ENCODE measurements at regions not wholly inside any gene's neighbourhood (a gene's known extent, or its start where the extent isn't known, plus 50 kb on each side); places are given as distances from the start of the nearest gene placed in this dataset.

DNA sequence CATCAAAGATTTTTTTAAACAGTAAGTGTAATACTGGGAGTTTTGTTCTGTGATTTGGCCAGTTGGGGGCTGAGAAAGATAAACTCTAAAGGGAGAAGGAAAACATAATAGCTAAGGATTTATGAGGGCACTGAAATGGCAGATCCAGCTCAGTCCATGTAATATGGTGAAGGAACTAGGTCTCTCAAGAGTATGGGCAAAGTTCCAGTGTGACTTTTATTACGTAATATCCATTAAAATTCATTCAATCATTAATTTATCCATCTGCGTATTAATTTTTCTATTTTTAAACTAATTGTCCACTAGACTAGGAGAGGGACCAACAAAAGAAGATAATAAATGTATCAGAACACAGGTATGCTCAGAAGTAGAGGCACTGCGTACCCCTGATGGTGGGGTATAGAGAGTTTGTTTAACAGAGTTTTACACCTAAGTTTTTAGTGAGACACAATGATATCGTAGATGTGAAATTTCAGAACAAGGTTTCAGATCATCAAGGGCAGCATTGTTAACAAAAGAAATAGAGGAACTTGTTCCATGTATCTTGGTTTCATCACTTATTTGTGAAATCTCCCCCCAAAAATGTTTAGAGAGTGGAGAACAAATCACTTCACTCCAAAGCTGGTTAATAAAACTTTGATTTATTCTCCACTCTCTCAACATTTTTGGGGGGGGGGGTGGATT, 351.1 kb downstream of the GRXCR1 start:
- no peak for DNase-seq (ENCODE audit: low read depth, low spot score)

DNA sequence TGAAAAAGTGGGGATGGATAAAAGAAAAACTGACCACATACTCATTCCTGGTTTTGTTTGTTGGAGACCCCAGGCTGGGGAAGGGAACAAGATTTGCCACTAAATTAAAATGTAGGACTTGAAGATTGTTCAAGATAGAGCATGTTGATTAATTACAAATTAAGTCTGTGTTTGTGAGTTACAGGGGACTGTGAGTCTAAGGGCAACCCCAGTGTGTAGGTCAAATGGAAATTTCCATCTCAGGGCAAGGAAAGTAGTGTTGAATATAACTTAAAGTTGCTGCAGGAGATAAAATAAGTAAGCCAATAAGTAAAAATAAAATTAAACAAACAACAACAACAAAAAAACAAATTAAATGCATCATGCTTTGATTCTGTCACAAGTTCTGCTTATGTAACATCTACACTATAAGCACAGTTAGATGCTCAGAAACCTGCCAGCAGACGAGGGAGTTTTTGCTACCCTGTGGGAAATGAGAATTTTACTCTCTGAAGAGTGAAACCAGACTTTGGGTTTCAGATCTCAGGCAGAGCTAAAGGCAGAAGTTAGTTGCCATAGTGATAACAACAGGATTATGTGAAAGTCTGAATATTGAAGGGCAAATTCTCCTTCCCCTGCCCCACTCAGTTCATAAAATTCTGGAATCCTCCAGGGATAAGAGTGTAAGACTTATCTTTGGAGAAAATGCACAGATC, 352.3 kb downstream of the GRXCR1 start:
- DNase-seq (ENCODE audit: low read depth, low spot score) = no peak

DNA sequence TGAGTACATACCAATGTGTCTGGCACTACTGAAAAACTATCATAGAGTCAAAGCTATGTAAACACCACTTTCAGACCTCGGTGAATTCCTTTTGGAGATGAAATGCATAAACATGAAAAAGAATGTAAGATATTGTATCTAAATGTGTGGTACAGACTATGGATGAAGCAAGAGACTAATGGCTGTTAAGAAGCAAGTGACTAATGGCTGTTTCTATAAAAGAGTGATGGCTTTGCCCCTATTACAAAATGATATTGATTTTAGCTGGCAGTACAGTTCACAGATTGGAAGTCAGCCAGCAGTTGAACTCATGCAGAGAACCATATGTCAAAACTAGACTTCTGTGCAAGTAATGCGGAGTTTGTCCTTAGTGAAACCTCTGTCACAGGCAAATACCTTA, 359.3 kb downstream of the GRXCR1 start:
- DNase-seq (ENCODE audit: low read depth, low spot score) = no peak

DNA sequence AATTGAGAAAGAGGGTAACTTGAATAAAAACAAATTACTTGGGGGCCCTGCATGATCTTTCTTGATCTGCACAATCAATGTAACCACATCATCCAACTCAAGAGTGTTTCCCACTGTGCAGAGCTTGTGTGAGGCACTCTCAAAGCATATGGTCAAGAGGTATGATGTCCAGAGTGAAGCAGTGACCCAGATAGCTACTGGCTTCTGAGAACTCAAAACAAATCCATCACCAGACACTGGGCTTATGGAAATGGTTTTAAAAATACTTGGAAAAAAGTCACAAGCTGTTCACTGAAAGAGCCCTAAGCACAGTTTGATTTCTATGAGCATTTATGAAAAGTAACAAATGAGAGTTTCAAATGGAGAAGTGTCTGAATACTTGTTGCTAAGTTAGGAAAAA, 361.0 kb downstream of the GRXCR1 start:
- DNase-seq (ENCODE audit: low read depth, low spot score) = no peak

DNA sequence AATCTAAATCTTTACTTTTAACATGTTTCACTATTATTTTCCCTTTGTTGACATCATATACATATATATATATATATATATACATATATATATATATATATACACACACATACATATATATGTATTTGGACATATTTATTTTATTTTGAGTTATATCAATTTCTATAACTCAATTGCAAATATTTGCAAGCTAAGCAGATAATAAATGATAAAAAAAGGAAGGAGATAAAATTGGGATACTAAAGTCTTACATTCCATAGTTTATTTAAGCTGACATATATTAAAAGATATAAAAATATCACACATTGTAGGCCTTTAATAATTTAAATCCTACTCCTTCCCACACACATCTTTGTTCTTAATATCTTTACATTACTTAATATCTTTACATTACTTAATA, 372.2 kb downstream of the GRXCR1 start:
- DNase-seq (ENCODE audit: low read depth, low spot score) = no peak

DNA sequence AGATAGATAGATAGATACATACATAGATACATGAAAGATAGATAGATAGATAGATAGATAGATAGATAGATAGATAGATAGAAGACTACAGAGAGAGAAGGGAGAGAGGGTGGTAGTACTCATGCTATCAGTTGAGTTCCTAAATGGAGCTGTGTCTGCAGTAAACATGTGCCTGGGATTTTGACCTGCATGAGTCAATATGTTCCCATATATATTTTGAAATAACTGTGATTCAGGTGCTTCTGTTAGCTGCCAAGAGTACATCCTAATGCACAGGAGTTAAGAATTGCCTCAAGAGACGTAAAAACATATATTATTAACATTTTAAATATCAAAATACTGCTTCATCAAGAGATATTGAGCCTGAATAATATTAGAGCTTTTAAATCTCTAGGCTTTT, 379.4 kb downstream of the GRXCR1 start:
- DNase-seq (ENCODE audit: low read depth, low spot score) = no peak

DNA sequence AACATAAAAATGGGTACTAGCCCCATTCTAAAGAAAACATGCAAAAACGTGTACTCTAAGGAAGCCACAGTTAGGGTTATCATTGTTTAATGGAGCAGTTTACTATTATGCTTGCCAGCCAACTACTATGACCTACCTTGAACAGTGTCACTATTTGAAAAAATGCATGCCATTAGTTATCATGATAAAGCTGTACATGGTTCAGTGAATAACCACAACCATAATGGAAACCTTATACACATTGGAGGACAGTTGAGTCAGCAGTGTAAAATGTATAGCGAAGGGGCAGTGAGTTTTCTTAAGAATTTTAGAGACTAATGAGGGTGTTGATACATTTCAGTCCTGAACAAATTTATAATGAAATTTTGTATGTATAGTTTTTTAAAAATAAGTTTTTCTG, 381.9 kb downstream of the GRXCR1 start:
- no peak for DNase-seq (ENCODE audit: low read depth, low spot score)

DNA sequence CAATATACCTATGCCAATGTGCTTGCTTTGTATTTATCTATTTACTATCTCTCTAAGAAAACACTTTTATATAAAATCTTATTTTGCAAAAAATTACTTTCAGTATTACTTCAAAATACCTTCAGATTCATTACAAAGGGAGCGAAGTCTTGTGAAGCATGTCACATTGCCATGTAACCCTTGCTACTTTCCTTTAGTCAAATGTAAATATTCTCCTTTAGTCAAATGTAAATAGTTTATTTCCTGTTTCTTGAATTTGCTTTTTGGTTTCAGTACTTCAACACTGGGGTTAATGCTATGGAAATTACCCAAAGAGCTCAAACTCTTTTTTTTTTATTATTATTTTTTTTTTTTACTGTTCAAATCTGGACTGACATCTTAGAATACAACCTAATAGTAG, 383.3 kb downstream of the GRXCR1 start:
- DNase-seq (ENCODE audit: low read depth, low spot score) = no peak

DNA sequence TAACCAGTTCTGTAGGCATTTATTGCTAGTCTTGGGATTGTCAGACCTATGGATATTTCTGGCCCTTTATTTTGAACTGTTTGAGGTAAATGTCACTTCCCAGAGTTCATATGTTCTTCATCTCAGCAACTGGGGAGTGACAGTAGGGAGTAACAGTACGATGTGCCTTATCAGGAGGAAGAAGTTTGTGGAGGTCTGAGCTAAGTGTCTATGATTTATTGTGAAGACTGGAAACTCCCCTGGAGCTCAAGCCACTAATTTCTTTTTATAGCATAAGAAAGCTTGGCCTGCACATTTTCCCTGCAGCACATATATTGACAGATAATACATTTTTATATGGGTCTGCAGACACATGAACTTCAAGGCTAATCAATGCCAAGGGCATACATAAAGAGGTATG, 383.8 kb downstream of the GRXCR1 start:
- no peak for DNase-seq (ENCODE audit: low read depth, low spot score)

DNA sequence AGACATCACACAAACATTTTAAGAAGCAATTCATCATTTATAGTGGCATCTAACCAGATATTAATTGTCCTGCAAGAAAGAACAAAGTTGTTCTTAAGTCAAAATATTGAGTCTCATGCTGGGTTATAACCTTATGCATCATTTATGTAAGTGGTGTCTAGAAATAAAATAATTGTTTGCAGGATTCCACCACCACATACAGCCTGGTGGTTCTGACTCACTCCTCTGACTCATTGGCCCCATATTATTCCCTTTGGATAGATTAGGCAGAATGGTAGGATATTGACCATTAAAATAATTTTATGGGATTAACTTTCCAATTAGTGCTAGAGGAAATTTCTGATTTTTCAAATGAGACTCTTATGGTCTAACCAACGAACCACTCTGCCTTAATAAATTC, 384.5 kb downstream of the GRXCR1 start:
- no peak for DNase-seq (ENCODE audit: low read depth, low spot score)

DNA sequence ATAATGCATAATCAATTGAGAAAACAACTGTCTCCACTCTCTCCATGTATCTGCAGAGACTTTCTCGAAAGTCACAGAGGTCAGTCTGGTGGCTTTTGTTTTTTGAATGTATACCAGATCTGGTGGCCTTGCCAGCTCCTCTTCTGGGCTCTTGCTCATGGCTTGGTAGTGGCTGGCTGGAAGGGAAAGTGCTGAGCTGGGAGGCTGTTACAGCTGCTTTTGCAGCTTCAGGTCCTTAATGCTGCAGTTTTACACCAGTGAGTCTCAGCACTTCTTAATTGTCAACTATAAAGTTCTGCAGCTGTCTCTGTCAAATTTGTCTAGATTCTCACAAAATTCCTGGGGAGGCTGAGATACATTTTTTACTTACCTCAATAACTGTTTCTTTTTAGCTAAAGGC, 390.0 kb downstream of the GRXCR1 start:
- no peak for DNase-seq (ENCODE audit: low read depth, low spot score)

DNA sequence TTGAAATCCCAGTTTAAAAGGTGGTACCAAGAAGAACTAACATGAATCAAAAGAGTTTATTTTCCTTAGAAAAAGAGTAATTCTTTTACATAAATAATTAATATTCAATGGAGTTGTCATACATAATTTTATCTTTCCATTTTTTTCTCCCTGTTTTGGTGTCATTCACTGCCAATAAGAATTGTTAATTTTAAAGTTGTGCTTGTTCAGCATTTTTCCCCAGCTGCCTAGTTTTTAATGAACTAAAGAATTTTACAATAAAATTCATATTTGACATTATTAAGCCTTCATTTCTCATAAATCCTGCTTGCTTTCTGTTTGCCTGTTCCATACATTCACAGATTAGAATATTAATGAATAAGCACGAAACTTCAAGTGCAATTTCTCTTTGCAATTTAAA, 393.6 kb downstream of the GRXCR1 start:
- no peak for DNase-seq (ENCODE audit: low read depth, low spot score)

DNA sequence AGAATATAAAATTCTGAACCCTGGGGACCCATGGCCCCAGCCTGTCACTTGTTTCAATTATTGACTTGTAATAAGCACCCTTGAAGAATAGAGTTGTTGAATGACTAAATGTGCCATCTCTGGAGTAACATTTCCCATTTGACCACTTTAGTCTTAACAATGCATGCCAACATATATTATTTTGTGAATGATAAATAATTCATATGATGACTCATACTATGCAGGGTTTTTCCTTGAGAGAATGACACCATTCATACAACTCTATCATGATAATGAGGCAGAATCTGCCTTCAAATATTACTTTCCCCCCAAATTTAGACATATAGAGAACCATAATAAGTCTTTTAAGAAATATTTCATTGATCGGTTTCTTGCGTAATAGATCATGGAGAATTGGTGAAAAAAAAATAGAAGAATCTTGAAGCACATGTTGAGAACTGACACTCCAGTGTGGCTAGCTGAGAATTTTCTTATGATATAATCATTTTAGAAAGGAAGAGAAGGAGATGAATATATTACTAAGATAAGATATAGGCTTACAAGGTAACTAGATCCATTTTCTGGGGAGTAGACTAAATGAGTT, 404.5 kb downstream of the GRXCR1 start:
- DNase-seq (ENCODE audit: low read depth, low spot score) = no peak

DNA sequence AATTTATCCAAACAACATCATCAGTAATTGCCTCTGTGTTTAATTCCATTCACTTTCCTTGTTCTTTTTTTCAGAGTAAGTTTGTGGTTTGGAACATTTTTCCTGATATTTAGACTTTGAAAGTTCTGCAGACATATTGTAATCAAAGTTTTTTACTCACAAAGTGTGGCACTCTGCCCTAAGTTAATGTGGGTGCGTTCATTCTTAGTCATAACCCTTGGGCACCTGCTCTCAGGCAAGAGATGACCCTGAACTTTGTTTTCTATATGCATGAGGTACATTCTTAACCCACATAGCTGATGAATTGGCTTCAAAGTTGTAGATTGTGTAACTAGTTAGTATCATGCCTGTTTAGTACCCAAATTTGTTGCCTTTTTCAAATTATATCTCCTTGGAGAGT, 424.3 kb downstream of the GRXCR1 start:
- no peak for DNase-seq (ENCODE audit: low read depth, low spot score)

DNA sequence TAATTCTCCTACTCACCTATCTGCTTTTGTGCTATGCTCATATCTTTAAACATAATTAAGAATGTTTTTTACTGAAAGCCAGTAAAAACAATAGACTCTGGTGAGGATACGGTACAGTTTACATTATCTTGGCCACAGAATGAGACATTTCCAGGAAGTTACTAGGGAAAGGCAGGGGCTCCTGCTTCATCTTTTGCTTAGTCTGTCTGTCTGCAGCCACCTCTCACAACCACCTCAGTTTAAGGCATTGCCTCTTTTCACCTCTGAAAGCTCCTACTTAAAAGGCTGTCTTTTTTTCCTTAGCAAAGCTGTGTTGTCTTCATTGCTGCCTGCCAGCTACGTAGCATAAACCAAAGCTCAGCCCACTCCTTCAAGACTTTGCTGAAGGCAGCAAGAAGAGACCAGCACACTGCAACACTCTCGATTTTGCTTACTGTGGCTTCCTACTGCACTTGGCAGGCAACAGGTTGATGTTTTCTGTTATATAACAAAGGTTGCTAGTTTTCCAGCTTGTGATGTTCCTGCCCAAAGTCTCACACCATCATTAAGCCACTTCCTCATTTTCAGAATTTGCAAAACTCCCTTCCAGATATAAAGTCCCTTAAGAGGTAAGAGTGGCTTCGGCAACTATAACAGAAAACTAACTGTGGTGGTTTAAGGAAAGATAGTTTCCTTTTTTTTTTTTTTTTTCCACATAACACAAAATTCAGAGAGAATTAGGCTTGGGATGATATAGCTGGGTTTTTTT, 432.9 kb downstream of the GRXCR1 start:
- DNase-seq (ENCODE audit: low read depth, low spot score) = no peak

DNA sequence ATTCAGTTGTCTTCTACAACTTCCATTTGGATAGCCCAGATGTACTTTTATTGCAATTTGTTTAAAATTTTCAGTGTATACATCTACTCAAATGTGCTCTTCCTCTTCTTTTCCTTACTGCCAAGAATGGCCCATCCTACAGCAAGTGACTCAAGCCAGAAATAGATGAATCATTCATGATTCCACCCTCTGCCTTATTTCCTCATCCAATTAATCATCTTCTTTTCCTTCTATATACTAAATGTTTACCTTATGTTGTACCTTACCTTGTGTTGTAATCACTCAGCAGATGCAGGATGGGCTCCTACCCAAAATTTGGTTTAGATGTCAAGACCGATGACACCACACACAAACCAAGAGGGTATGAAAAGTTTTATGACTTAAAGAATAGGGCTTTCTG, 437.8 kb downstream of the GRXCR1 start:
- DNase-seq (ENCODE audit: low read depth, low spot score) = no peak

DNA sequence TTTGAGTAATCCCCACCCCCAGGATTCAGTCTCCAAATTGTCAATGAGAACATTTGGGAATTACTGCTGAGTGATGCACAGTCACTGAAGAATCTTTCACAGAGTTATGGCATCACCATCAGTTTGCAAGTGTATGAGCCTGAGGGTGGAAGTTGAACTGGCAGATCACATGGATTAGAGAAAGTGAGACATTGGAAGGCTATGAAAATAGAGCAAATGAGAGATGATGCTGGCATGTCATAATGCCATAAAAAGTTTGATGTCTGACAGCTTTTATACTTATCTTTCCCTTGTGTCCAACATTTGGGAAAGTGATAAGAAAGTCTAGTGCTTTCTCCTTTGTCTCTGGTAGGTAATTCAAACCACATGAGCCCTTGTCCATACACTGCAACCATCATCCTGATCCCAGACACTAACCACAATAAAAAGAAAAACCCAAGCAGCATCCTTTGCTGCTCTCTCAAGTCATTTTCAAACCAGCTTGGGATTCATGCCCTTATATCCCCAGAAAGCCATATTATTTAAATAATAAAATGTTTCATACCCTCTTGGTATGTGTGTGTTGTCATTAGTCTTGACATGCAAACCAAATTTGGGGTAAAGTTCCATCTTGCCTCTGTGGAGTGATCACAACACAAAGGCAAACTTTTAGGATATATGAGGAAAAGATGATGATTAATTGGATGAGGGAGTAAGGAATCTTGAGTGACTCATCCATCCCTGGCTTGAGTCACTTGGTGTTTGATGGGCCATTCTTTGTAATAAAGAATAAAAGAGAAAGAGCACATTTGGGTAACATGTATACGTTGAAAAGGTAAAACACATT, 438.9 kb downstream of the GRXCR1 start:
- DNase-seq (ENCODE audit: low read depth, low spot score) = no peak

DNA sequence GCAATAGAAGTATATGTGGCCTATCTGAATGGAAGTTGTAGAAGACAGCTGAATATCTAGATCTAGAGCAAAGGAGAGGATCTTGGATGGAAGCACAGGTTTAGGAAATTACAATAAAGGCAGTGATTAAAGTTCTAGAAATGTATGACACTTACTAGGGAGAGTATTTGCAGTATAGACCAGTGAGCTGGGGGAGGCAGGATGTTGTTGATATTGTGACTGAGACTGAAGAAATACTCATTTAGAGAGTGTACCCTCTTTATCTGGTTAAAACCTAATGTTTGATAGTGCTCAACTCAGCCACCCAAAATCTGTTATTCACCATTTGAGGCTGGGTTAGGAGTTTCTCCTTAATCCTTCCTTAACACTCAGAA, 439.5 kb downstream of the GRXCR1 start:
- DNase-seq (ENCODE audit: low read depth, low spot score) = no peak

DNA sequence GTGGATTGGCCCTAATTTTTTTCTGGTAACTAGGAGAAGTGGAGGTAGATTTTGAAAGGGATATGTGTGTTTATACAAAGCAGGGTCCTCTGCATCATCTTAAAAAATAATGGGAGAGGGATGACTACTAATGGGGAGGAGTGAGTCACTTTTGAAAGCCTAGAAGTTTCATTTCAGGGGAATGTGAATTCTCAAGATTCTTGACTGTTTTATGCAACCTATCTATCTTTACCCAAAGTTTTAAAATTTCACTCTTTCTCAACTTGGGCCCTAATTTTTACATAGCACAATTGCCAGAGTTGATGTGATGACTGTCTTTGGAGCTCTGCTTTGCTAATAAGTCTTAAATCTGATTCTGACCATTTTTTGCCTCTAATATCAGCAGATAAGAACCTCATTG, 445.2 kb downstream of the GRXCR1 start:
- DNase-seq (ENCODE audit: low read depth, low spot score) = no peak

DNA sequence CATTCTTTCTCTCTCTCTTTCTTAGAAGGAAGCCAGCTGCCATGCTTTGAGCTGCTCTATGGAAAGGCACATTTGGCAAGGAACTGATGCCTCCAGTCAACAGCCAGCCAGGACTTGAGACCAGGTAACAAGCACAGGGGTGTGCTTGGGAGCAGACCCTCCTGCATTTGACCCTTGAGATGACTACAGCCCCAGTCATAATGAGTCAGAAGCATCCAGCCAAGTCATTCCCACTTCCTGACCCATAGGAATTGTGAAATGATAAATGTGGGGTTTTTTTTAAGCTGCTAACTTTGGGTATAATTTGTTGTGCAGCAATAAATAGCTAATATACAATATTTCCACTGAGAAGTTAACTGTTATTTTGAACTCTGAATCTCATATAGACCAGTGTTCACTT, 446.9 kb downstream of the GRXCR1 start:
- DNase-seq (ENCODE audit: low read depth, low spot score) = no peak

DNA sequence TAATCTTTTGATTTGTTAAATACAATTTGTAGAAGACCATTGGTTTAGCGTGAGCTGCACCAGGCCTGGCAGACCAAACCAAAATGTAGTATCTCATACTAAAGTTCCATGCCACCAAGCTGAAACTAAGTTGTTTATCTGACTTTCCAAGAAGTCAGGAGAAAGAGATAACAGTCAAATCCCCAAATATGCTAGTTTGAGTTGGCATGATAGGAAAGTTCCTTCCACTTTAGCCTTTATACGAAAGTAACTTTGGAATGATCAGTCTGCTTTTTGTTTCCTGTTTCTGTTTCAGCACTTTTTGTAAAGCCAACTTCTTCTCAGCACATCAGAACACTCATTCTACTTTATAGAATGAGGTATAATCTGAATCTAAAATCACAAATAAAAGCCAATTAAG, 449.2 kb downstream of the GRXCR1 start:
- no peak for DNase-seq (ENCODE audit: low read depth, low spot score)

DNA sequence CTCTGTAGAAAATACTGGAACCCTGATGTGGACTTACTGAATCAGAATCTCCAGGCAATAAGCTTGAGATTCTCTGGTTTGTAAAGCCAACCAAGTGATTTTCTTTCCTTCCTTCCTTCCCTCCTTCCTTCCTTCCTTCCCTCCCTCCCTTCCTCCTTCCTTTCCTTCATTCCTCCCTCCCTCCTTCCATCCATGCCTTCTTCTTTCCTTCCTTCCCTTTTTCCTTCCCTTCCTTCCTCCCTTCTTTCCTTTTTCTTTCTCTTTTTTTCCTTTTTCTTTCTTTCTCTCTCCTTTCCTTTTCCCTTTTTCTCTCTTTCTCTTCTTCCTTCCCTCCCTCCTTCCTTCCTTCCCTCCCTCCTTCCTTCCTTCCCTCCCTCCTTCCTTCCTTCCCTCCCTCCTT, 450.8 kb downstream of the GRXCR1 start:
- DNase-seq (ENCODE audit: low read depth, low spot score) = no peak
